ENCODE measurements at regions not wholly inside any gene's neighbourhood (a gene's known extent, or its start where the extent isn't known, plus 50 kb on each side); places are given as distances from the start of the nearest gene placed in this dataset.

GRCh38 chr1:187513190-187513589, 684.4 kb downstream of the PLA2G4A start (continued):
- TF ChIP-seq ZBTB33 (IDR thresholded peaks at IDR 0.05) (no peak), HNF4A (conservative IDR thresholded peaks at IDR 0.05) (no peak)

- no peak for DNase-seq (ENCODE audit: low spot score)
- TF ChIP-seq TAF1 (conservative IDR thresholded peaks at IDR 0.05) (no peak), YY1 (IDR thresholded peaks at IDR 0.05) (no peak), HNF4A (conservative IDR thresholded peaks at IDR 0.05) (no peak), EGR1 (IDR thresholded peaks at IDR 0.05; ENCODE audit: low read depth in 2 of 2) (no peak), RXRA (IDR thresholded peaks at IDR 0.05) (no peak), CTCF (IDR thresholded peaks at IDR 0.05; ENCODE audit: low read depth, low read length, missing input control) (no peak), FOXA1 (IDR thresholded peaks at IDR 0.05) (no peak), JUND (IDR thresholded peaks at IDR 0.05) (no peak), FOXA2 (IDR thresholded peaks at IDR 0.05) (no peak), HNF4G (IDR thresholded peaks at IDR 0.05) (no peak), SP1 (IDR thresholded peaks at IDR 0.05) (no peak), MAX (IDR thresholded peaks at IDR 0.05) (no peak), ATF3 (IDR thresholded peaks at IDR 0.05) (no peak), REST (IDR thresholded peaks at IDR 0.05) (no peak), GABPA (IDR thresholded peaks at IDR 0.05 in 1 of 2, conservative IDR thresholded peaks at IDR 0.05 in 1 of 2) (no peak), ZBTB33 (IDR thresholded peaks at IDR 0.05) (no peak), NR2F2 (IDR thresholded peaks at IDR 0.05) (no peak), RAD21 (IDR thresholded peaks at IDR 0.05) (no peak)
- H3K4me3 ChIP-seq (ENCODE audit: low read depth in 1 of 3, low read length in 3 of 3), result no peak overlapping the region
- no peaks in the 10 kb centered on the region for H3K9me3 ChIP-seq (ENCODE audit: control insufficient read depth in 4 of 4, low read length in 3 of 4)
- no peaks in the 10 kb centered on the region for H3K36me3 ChIP-seq (ENCODE audit: control insufficient read depth in 4 of 4, insufficient read depth in 3 of 4, low read depth in 1 of 4, low read length in 3 of 4)
- WGBS, result 95% methylated on average over 3 of the region's 3 CpGs
- H3K27ac ChIP-seq (ENCODE audit: low read depth in 1 of 2, low read length in 2 of 2), result no peak overlapping the region
- H3K9ac ChIP-seq (ENCODE audit: low read depth in 1 of 2, low read length in 2 of 2), result no peak overlapping the region
- peaks cover 0 to 4% (median 0%) of the 10 kb centered on the region in 4 donors for H3K4me1 ChIP-seq (ENCODE audit: control insufficient read depth in 4 of 4, insufficient read depth in 4 of 4, low read length in 3 of 4)
- H3K27me3 ChIP-seq (ENCODE audit: control insufficient read depth in 4 of 4, insufficient read depth in 4 of 4, low read length in 3 of 4), result no peaks in the 10 kb centered on the region
Measured at GRCh38 chr1:187514110-187514509, 685.4 kb downstream of the PLA2G4A start.

Data from liver (tissue), 8 donors.